Chondrocyte (in vitro differentiated cells): ENCODE measurements at regions not wholly inside any gene's neighbourhood (a gene's known extent, or its start where the extent isn't known, plus 50 kb on each side); places are given as distances from the start of the nearest gene placed in this dataset.

Source experiments
- DNase-seq: peaks from one replicate; pipeline ENCODE4 v3.0.0; 2021; ENCODE audit warnings: mixed read lengths, low spot score
- H3K27ac Mint-ChIP-seq: one replicate; pipeline ENCODE4 v1.8.0; 2021; ENCODE audit warnings: mild to moderate bottlenecking, moderate library complexity, mixed read lengths; ENCODE audit not compliant: unreplicated experiment
- H3K27me3 Mint-ChIP-seq: 2 replicates; pipeline ENCODE4 v1.8.0; 2021; ENCODE audit warnings: low read depth, mixed read lengths
- H3K36me3 Mint-ChIP-seq: 2 replicates; pipeline ENCODE4 v1.8.0; 2021; ENCODE audit warnings: low read depth, mixed read lengths
- H3K4me1 Mint-ChIP-seq: 2 replicates; pipeline ENCODE4 v1.8.0; 2021; ENCODE audit warnings: low read depth, mild to moderate bottlenecking, mixed read lengths
- H3K4me3 Mint-ChIP-seq: one replicate; pipeline ENCODE4 v1.8.0; 2021; ENCODE audit warnings: mild to moderate bottlenecking, moderate library complexity, mixed read lengths; ENCODE audit not compliant: unreplicated experiment
- H3K9me3 Mint-ChIP-seq: 2 replicates; pipeline ENCODE4 v1.8.0; 2021; ENCODE audit warnings: low read depth, mixed read lengths
- TF ChIP-seq, protein P1 (sequence below): fragments of 200-600 bp; sonication (generic); IDR thresholded peaks from 2 replicates; pipeline ENCODE4 v1.5.0; 2021; ENCODE audit warnings: antibody characterized with exemption, mild to moderate bottlenecking, moderate library complexity

DNA sequence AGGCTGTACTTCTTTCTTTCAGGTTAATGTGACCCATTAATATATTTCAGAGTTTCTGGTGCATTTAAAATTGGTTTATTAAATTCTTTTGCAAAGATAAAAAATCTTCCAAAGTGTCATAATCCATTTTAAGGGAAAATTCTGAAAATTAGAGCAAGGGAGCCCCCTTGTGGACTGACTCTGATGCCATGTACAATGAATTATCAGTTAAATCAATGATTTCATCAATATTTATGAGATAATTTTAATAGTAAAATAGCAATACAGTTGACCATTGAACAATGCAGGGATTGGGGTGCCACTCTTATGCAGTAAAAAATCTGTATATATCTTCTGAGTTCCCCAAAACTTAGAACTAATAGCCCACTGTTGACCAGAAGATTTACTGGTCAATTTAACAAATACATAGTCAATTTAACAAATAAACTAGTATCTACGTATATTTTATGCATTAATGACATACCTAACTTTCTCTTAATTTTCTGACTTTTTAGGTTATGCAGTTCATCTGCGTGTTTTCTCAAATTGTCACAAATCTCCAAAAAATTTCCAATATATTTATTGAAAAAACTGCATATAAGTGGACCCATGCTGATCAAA lies 479.1 kb upstream of the MIR17HG start:
- TF ChIP-seq, protein P1, sequence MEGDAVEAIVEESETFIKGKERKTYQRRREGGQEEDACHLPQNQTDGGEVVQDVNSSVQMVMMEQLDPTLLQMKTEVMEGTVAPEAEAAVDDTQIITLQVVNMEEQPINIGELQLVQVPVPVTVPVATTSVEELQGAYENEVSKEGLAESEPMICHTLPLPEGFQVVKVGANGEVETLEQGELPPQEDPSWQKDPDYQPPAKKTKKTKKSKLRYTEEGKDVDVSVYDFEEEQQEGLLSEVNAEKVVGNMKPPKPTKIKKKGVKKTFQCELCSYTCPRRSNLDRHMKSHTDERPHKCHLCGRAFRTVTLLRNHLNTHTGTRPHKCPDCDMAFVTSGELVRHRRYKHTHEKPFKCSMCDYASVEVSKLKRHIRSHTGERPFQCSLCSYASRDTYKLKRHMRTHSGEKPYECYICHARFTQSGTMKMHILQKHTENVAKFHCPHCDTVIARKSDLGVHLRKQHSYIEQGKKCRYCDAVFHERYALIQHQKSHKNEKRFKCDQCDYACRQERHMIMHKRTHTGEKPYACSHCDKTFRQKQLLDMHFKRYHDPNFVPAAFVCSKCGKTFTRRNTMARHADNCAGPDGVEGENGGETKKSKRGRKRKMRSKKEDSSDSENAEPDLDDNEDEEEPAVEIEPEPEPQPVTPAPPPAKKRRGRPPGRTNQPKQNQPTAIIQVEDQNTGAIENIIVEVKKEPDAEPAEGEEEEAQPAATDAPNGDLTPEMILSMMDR: peak; percentile 99
- Mint-ChIP-seq H3K27ac (no peak overlapping the region), H3K27me3 (no peaks in the 10 kb centered on the region), H3K4me1 (peaks cover 9% of the 10 kb centered on the region), H3K9me3 (peaks cover 5% of the 10 kb centered on the region), H3K4me3 (no peak overlapping the region), H3K36me3 (peaks cover 1% of the 10 kb centered on the region)
- DNase-seq: no peak

DNA sequence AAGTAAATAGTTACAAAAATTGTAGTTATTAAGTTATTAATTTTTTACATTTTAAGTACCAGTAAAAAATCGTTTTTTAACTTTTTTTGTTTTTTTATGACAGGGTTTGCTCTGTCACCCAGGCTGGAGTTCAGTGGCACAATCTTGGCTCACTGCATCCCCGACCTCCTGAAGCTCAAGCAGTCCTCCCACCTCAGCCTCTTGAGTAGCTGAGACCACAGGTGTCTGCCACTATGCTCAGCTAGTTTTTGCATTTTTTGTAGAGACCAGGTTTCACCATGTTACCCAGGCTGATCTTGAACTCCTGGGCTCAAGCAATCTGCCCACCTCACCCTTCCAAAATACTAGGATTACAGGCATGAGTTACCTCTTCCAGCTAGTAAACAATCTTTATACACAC lies 477.9 kb upstream of the MIR17HG start:
- Mint-ChIP-seq H3K9me3 (peaks cover 5% of the 10 kb centered on the region), H3K27ac (no peak overlapping the region), H3K4me1 (peaks cover 9% of the 10 kb centered on the region), H3K4me3 (no peak overlapping the region), H3K36me3 (peaks cover 1% of the 10 kb centered on the region), H3K27me3 (no peaks in the 10 kb centered on the region)
- TF ChIP-seq, protein P1: no peak
- DNase-seq: no peak

GRCh38 chr13:90872491-90873025 lies 474.9 kb upstream of the MIR17HG start:
- H3K9me3 Mint-ChIP-seq: peaks cover 5% of the 10 kb centered on the region
- no peak overlapping the region for H3K4me3 Mint-ChIP-seq
- peaks cover 1% of the 10 kb centered on the region for H3K36me3 Mint-ChIP-seq
- no peak for DNase-seq
- H3K4me1 Mint-ChIP-seq: peaks cover 4% of the 10 kb centered on the region
- H3K27ac Mint-ChIP-seq: no peak overlapping the region
- no peaks in the 10 kb centered on the region for H3K27me3 Mint-ChIP-seq
- TF ChIP-seq, protein P1: no peak

GRCh38 chr13:90880790-90881189 lies 466.7 kb upstream of the MIR17HG start:
- Mint-ChIP-seq H3K27ac (no peak overlapping the region), H3K4me3 (no peak overlapping the region), H3K9me3 (no peaks in the 10 kb centered on the region), H3K27me3 (no peaks in the 10 kb centered on the region), H3K36me3 (no peaks in the 10 kb centered on the region), H3K4me1 (no peaks in the 10 kb centered on the region)
- TF ChIP-seq, protein P1: no peak
- no peak for DNase-seq

- H3K9me3 Mint-ChIP-seq: no peaks in the 10 kb centered on the region
These were observed 464.9 kb upstream of the MIR17HG start for GRCh38 chr13:90882551-90882950.

More at GRCh38 chr13:90882551-90882950, 464.9 kb upstream of the MIR17HG start:
- no peaks in the 10 kb centered on the region for H3K4me1 Mint-ChIP-seq
- TF ChIP-seq, protein P1: no peak
- H3K27me3 Mint-ChIP-seq: no peaks in the 10 kb centered on the region
- no peak for DNase-seq
- no peak overlapping the region for H3K4me3 Mint-ChIP-seq
- H3K27ac Mint-ChIP-seq: no peak overlapping the region
- no peaks in the 10 kb centered on the region for H3K36me3 Mint-ChIP-seq
